ENCODE measurements at regions not wholly inside any gene's neighbourhood (a gene's known extent, or its start where the extent isn't known, plus 50 kb on each side); places are given as distances from the start of the nearest gene placed in this dataset.

DNA sequence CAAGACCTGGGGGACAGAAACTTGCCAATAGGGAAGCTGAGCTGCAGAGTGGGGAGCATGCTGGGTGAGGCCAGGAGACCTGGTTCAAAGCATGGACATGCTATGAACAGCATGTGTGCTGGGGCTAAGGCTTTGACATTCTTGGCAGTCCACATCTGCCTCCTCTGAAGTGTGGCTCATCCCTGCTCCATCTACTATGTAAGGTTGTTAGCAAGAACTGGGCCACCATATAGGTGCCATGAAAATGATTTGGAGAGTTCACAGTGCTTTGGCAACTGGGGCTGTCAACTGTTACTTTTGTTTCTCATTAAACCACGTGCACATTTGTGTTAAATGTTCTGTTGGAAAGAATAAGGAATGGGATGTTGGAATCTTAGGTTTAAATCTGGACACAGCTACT, 311.1 kb downstream of the CDC5L start:
- H3K27me3 Mint-ChIP-seq, result no peaks in the 10 kb centered on the region
- no peaks in the 10 kb centered on the region for H3K36me3 Mint-ChIP-seq (ENCODE audit: low read depth)
- H3K4me1 Mint-ChIP-seq, result peaks cover 7% of the 10 kb centered on the region
- no peak for DNase-seq
- no peak overlapping the region for H3K27ac Mint-ChIP-seq
- H3K9me3 Mint-ChIP-seq, result peaks cover 4% of the 10 kb centered on the region
- no peak overlapping the region for H3K4me3 Mint-ChIP-seq
- intact Hi-C loops (cut with micrococcal nuclease), result no loop called here

DNA sequence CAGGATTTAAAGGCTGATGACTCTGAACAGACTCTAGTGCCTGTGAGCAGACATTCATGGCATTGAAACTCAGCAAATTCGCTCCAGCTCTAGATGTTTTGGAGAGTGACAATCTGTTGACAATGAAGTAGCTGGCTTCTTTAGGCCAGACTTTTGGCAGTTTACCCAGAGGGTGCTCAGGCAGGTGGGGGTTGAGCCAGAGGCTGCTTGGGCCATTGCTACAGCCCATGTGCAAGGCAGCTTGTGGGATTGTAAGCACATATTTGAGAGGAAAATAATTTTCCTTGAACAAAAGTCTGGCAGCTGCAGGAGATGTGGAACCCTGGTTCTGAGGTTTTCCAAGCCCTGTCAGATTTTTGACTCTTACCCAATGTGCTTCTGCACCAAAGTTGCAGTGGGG, 311.6 kb downstream of the CDC5L start:
- peaks cover 3% of the 10 kb centered on the region for H3K36me3 Mint-ChIP-seq (ENCODE audit: low read depth)
- intact Hi-C loops (cut with micrococcal nuclease), result no loop called here
- H3K4me3 Mint-ChIP-seq, result no peak overlapping the region
- no peaks in the 10 kb centered on the region for H3K27me3 Mint-ChIP-seq
- H3K27ac Mint-ChIP-seq, result no peak overlapping the region
- H3K4me1 Mint-ChIP-seq, result peaks cover 12% of the 10 kb centered on the region
- peaks cover 3% of the 10 kb centered on the region for H3K9me3 Mint-ChIP-seq
- no peak for DNase-seq

DNA sequence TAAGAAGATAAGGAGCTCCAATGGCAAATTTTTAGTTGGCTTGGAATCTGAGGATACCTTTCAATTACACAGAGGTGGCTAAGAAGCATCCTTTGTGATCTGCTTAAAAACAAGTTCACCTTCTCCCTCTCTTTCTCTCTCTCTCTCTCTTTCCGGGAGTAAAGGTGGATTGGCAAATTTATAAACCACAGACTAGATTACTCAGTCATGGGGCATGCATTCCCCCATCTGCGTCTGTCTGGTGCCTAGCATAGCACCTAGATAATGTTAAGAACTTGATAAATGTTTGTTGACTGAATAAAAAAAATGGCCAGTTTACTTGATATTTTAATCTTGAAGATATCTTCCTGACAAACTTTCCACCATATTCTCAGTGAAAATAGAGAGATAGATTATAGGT, 312.3 kb downstream of the CDC5L start:
- Mint-ChIP-seq H3K36me3 (ENCODE audit: low read depth) (peaks cover 3% of the 10 kb centered on the region), H3K4me3 (no peak overlapping the region), H3K4me1 (peaks cover 15% of the 10 kb centered on the region), H3K27ac (no peak overlapping the region), H3K27me3 (no peaks in the 10 kb centered on the region), H3K9me3 (peaks cover 4% of the 10 kb centered on the region)
- intact Hi-C loops (cut with micrococcal nuclease), result no loop called here
- no peak for DNase-seq

DNA sequence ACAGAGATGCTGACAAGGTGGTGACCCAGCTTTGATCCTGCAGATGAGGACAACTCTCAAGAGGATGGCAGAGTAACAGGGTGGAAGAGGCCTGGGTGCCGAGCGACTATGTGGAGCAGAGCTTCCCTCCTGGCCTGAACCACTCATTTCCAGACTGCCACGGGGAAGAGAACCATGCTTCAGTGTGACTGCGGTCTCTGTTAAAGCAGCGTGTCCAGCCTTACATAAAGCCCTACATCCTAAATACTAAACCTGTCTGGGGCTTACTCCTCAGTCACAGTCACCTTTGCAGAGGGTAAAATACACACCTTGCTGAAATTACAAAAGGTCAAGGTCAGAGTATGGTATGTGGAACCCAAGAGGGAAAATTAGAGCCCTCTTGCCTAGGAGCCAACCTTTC, 312.9 kb downstream of the CDC5L start:
- Mint-ChIP-seq H3K27me3 (no peaks in the 10 kb centered on the region), H3K4me1 (peaks cover 15% of the 10 kb centered on the region), H3K27ac (no peak overlapping the region), H3K9me3 (peaks cover 7% of the 10 kb centered on the region), H3K36me3 (ENCODE audit: low read depth) (peaks cover 3% of the 10 kb centered on the region), H3K4me3 (no peak overlapping the region)
- intact Hi-C loops (cut with micrococcal nuclease), result no loop called here
- DNase-seq, result no peak

DNA sequence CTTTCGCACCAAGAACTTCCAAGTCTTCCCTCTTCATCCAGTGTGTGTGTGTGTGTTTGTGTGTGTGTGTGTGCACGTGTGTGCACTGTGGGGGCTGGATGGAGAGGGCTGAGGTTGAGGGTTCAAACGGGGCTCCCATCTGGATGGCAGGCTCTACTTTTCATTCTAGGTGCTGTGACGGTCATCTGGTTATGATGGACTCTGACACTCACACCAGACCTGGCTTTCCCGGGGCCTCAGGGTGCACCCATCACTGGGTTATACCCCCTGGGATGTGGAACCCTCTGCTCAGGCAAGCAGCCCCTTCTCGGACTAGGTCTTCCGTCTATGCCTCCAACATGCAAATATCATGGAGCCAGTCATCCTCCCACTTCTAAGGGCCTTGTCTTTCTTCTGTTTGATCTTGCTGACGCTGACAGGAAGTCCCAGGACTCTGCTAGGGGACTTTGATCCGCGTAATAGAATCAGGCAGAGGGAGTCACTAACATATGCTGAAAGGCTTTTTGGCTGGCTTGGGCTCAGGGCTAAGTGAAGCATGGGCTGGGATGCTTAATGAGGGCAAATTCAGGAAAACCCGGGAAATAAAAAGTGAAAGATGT, 313.6 kb downstream of the CDC5L start:
- Mint-ChIP-seq H3K9me3 (peaks cover 7% of the 10 kb centered on the region), H3K4me3 (no peak overlapping the region), H3K27me3 (no peaks in the 10 kb centered on the region), H3K4me1 (peaks cover 18% of the 10 kb centered on the region), H3K27ac (peak overlapping the region; percentile 59), H3K36me3 (ENCODE audit: low read depth) (peaks cover 3% of the 10 kb centered on the region)
- intact Hi-C loops (cut with micrococcal nuclease), result no loop called here
- DNase-seq, result no peak

DNA sequence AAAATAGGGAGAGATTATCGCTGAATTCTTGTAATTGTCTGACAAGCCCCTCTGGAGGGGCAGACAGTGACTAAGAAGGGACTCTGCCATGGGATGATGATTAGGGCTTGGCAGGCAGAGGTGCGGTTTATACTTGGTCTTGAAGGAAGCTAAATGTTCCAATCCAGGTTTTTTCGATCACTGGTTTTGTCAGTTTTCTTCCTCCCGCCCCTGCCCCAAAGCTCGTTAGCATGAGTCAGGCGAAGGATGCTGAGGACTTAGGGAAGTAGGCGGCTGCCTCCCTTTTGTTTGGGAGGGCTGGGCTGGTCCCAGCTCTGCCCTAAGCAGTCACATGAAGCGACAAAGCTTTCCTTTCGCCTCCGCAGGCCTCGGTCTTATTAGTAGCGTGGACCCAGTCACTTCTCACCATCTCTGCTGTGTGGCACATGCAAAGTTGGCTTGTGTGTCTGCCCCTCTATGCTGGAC, 314.2 kb downstream of the CDC5L start:
- DNase-seq, result no peak
- intact Hi-C loops (cut with micrococcal nuclease), result no loop called here
- H3K4me1 Mint-ChIP-seq, result peaks cover 18% of the 10 kb centered on the region
- no peaks in the 10 kb centered on the region for H3K27me3 Mint-ChIP-seq
- H3K27ac Mint-ChIP-seq, result peak overlapping the region; percentile 59
- H3K36me3 Mint-ChIP-seq (ENCODE audit: low read depth), result peaks cover 3% of the 10 kb centered on the region
- H3K4me3 Mint-ChIP-seq, result no peak overlapping the region
- peaks cover 7% of the 10 kb centered on the region for H3K9me3 Mint-ChIP-seq

DNA sequence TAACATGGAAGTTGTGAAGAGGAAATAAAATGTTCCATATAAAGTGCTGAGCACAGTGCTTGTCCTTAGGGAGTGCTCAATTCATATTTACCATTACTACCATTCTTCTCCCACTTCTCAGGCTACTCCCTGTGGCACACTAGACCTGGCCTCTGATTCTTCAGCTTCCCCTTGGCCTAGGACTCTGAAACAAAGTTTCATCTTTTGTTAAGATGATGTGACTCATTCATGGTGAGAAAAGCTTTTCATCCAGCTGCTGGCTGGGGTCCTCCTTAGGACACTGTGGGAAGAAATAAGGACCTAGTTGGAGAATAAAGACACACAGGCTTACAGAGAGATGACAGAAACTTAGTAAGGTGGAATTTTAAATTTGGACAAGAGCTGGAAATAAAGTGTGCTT, 314.8 kb downstream of the CDC5L start:
- H3K4me1 Mint-ChIP-seq, result peaks cover 18% of the 10 kb centered on the region
- H3K36me3 Mint-ChIP-seq (ENCODE audit: low read depth), result peaks cover 3% of the 10 kb centered on the region
- H3K4me3 Mint-ChIP-seq, result no peak overlapping the region
- peaks cover 7% of the 10 kb centered on the region for H3K9me3 Mint-ChIP-seq
- H3K27me3 Mint-ChIP-seq, result no peaks in the 10 kb centered on the region
- peak overlapping the region; percentile 18 for H3K27ac Mint-ChIP-seq
- intact Hi-C loops (cut with micrococcal nuclease), result no loop called here
- no peak for DNase-seq

DNA sequence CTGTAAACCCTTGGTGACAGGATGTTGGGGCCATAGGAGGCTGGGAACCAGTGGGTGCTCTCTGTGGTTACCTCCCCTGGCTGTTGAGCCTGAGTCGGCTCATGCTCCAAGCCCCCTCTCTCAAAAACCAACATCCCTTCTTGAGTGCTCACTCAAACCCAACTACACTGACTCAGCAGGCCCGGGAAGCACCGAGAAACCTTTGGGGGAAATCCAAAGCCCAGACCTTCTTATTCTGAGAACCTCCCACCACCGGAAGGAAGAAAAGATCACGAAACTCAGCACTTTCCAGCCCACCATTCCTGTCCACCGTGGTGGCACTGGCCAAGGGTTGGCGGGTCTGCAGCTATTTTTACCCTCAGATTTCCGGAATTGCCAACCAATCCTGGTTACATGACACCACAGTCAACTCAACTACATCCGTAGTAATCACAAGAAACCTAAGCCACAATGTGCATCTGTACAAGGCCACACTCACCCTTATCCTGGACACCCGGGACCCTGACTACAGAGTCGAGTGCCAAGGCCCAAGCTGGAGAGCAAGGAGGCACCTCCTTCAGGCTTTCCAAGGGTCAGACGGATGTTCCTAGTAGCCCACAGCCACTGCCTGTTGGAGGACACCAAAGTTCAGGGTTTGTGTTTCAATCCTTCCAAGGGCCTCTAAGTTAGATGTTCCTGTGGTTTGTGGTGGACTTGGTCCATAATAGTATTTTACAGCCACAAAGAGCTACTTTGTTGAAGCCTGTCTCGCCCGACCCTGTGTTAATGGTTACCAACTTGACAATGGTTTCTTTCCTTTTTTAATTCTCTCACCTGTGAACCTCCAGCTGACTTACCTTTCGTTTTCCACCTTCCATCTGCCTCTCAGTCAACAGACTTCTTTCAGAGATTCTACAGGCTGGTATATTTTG, 317.0 kb downstream of the CDC5L start:
- intact Hi-C loops (cut with micrococcal nuclease), result loop anchor here (2.0 kb wide), 1 partner anchor 716 kb away; no protein-coding TSS in a partner anchor
- peaks cover 7% of the 10 kb centered on the region for H3K36me3 Mint-ChIP-seq (ENCODE audit: low read depth)
- peak; percentile 77 for DNase-seq
- H3K4me3 Mint-ChIP-seq, result peak overlapping the region; percentile 1
- H3K9me3 Mint-ChIP-seq, result peaks cover 13% of the 10 kb centered on the region
- H3K27ac Mint-ChIP-seq, result peak overlapping the region; percentile 85
- peaks cover 26% of the 10 kb centered on the region for H3K4me1 Mint-ChIP-seq
- no peaks in the 10 kb centered on the region for H3K27me3 Mint-ChIP-seq

DNA sequence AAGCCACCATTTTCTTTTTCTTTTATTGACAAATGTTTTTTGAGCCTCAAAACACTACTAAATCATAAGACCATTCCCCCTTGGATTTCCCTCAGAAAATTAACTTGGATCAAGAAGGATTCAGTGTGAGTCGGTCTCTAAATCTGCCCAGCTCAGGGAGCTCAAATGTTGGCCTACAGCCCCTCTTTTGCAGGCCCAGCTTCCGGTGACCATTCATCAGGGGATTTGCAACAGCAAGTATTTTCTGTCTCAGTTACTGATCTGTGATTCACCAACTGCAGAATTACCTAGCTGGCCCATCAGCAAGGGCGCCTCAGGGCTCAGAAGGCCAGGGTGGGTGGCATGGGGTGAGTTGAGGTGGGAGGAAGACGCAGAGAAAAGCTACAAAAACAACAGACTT, 318.1 kb downstream of the CDC5L start:
- Mint-ChIP-seq H3K36me3 (ENCODE audit: low read depth) (peaks cover 7% of the 10 kb centered on the region), H3K27ac (no peak overlapping the region), H3K4me1 (peaks cover 26% of the 10 kb centered on the region), H3K4me3 (no peak overlapping the region), H3K27me3 (no peaks in the 10 kb centered on the region), H3K9me3 (peaks cover 13% of the 10 kb centered on the region)
- DNase-seq, result no peak
- intact Hi-C loops (cut with micrococcal nuclease), result loop anchor here (2.0 kb wide), 1 partner anchor 715 kb away; no protein-coding TSS in a partner anchor

DNA sequence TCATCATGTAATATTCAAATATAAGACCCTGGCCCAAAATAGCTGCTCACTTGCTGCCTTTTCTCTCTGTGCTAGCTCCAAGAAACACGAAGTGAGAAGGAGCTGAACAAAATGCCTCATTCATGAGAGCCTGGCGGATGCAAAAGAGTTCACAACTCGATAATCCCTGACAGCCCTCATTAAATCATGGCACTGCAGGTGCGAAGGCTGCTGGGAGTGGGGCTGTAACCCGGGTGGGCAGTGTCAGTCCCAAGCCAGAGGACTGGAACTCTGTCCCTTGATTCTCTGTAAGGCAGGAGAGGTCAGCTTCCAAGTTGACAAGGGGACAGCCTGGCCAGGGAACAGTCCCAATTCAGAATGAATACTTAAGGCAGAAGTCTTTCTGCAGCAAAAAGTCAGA, 318.5 kb downstream of the CDC5L start:
- DNase-seq, result no peak
- Mint-ChIP-seq H3K27ac (no peak overlapping the region), H3K4me1 (peaks cover 26% of the 10 kb centered on the region), H3K36me3 (ENCODE audit: low read depth) (peaks cover 7% of the 10 kb centered on the region), H3K27me3 (no peaks in the 10 kb centered on the region), H3K9me3 (peaks cover 13% of the 10 kb centered on the region), H3K4me3 (no peak overlapping the region)
- intact Hi-C loops (cut with micrococcal nuclease), result no loop called here

DNA sequence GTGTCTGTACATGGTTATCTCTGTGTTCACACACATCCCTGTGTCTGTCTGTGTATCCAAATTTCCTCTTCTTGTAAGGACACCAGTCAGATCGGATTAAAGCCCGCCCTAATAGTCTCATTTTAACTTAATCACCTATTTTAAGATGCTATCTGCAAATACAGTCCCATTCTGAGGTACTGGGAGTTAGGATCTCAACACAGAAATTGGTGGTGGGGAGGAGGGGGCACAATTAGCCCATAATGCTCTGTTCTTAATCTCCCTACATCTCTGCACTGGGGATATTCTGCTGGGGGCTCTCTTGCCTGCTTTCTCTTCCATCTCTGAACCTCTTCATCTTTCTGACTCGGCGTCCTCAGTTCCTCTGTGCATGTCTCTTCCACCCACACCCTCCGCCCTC, 320.7 kb downstream of the CDC5L start:
- peaks cover 18% of the 10 kb centered on the region for H3K4me1 Mint-ChIP-seq
- H3K4me3 Mint-ChIP-seq, result peak overlapping the region; percentile 0
- peaks cover 13% of the 10 kb centered on the region for H3K9me3 Mint-ChIP-seq
- intact Hi-C loops (cut with micrococcal nuclease), result no loop called here
- peak overlapping the region; percentile 71 for H3K27ac Mint-ChIP-seq
- no peak for DNase-seq
- H3K27me3 Mint-ChIP-seq, result no peaks in the 10 kb centered on the region
- peaks cover 7% of the 10 kb centered on the region for H3K36me3 Mint-ChIP-seq (ENCODE audit: low read depth)

DNA sequence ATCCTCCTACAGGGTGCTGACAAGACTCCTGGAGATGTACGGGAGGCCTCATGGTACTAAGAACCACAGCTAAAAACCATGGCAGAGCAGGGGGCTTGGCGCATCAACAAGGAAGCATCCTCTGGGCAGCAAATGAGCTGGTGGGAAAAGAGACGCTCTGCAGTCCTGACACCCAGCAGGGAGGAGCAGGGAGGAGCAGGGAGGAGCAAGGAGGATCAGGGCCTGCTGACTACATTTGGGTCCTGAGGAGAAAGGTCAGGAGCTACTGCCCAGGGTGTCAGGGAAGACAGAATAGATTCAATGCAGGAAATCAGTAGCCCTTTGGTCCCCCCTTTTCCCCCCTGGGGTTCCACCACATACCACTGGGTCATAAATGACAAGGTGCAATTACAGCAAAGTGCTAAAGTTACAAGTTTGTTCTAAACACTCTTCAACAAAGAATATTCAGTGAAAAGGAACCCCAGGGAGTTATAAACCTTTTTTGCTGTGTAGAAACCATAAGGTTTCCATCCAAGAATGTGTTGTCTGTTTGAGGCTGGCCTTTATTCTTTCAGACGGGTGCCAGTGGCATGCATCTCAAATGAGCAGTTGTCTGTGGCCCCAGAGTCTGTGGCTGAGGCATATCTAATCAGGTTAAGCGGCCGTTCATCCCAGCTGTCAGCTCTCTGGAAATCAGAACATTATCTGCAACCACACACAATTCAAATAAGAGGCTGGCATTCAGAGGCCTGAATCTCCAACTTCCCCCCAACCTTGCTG, 325.0 kb downstream of the CDC5L start:
- Mint-ChIP-seq H3K27ac (no peak overlapping the region), H3K9me3 (peaks cover 6% of the 10 kb centered on the region), H3K27me3 (no peaks in the 10 kb centered on the region), H3K4me3 (no peak overlapping the region), H3K4me1 (peaks cover 7% of the 10 kb centered on the region), H3K36me3 (ENCODE audit: low read depth) (peaks cover 3% of the 10 kb centered on the region)
- DNase-seq, result no peak
- intact Hi-C loops (cut with micrococcal nuclease), result no loop called here

DNA sequence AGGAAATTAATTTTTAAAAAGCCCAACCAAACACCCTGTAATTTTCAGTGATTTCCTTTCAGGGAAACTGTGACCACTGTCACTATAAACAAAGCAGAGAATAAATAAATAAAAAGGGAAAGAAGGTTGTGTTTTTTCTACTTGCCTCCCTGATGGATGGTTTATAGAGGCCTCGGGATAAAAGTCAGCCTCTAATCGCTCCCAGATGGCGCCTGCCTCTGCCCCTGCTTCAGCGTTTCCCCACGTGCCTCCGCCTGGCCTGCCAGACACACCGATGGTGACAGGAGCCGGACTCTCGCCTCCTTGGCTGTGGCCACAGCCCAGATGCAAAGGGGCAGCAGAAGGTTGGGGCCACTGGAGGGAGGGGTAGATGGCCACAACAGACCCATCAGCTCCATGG, 327.7 kb downstream of the CDC5L start:
- H3K9me3 Mint-ChIP-seq, result no peaks in the 10 kb centered on the region
- intact Hi-C loops (cut with micrococcal nuclease), result no loop called here
- H3K4me1 Mint-ChIP-seq, result no peaks in the 10 kb centered on the region
- no peaks in the 10 kb centered on the region for H3K36me3 Mint-ChIP-seq (ENCODE audit: low read depth)
- no peak overlapping the region for H3K27ac Mint-ChIP-seq
- no peak overlapping the region for H3K4me3 Mint-ChIP-seq
- DNase-seq, result no peak
- peaks cover 3% of the 10 kb centered on the region for H3K27me3 Mint-ChIP-seq

DNA sequence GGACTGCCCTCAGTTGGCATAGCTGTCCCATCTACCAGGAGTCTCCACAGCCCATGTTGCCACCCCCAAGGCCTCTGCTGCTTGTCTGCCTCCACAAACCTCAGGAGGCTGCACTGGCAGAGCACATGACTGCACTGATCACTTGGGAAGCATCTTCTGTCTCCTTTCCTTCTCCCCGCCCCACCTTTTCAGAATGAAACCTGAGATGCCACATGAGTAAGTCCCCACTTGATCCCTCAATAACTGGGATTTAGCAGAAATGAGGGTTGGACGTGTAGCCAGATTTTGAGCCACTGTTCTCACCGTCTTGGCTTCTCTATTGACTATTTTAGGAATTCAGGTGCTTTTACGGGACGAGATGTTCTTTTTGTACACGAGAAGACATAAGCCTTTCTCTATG, 328.4 kb downstream of the CDC5L start:
- peaks cover 3% of the 10 kb centered on the region for H3K27me3 Mint-ChIP-seq
- H3K4me1 Mint-ChIP-seq, result no peaks in the 10 kb centered on the region
- no peaks in the 10 kb centered on the region for H3K36me3 Mint-ChIP-seq (ENCODE audit: low read depth)
- intact Hi-C loops (cut with micrococcal nuclease), result no loop called here
- H3K27ac Mint-ChIP-seq, result no peak overlapping the region
- no peaks in the 10 kb centered on the region for H3K9me3 Mint-ChIP-seq
- no peak overlapping the region for H3K4me3 Mint-ChIP-seq
- no peak for DNase-seq
